IPS-18a (cell line): ENCODE measurements at regions not wholly inside any gene's neighbourhood (a gene's known extent, or its start where the extent isn't known, plus 50 kb on each side); places are given as distances from the start of the nearest gene placed in this dataset.

Experiments used
- H3K27ac ChIP-seq: one replicate; pipeline ENCODE4 v1.5.1; 2013; ENCODE audit warnings: low read length
- H3K27me3 ChIP-seq: one replicate; pipeline ENCODE4 v1.6.1; 2013; ENCODE audit warnings: mild to moderate bottlenecking, low read length; ENCODE audit not compliant: control insufficient read depth, insufficient read depth
- H3K36me3 ChIP-seq: one replicate; pipeline ENCODE4 v1.6.1; 2013; ENCODE audit warnings: low read depth, low read length; ENCODE audit not compliant: control insufficient read depth
- H3K4me1 ChIP-seq: one replicate; pipeline ENCODE4 v1.6.1; 2013; ENCODE audit warnings: low read depth, low read length; ENCODE audit not compliant: control insufficient read depth
- H3K4me3 ChIP-seq: one replicate; pipeline ENCODE4 v1.5.1; 2013; ENCODE audit warnings: low read length
- H3K9ac ChIP-seq: one replicate; pipeline ENCODE4 v1.6.1; 2013; ENCODE audit warnings: mild to moderate bottlenecking, low read length, moderate library complexity
- H3K9me3 ChIP-seq: one replicate; pipeline ENCODE4 v1.6.1; 2013; ENCODE audit warnings: low read depth, low read length; ENCODE audit not compliant: control insufficient read depth

GRCh38 chr7:113801751-113802150 lies 117.1 kb downstream of the PPP1R3A start:
- no peak overlapping the region for H3K4me3 ChIP-seq
- H3K9ac ChIP-seq = no peak overlapping the region

GRCh38 chr7:113800826-113801225 lies 118.0 kb downstream of the PPP1R3A start:
- no peaks in the 10 kb centered on the region for H3K4me1 ChIP-seq
- H3K9me3 ChIP-seq = no peaks in the 10 kb centered on the region
- H3K9ac ChIP-seq = no peak overlapping the region
- no peak overlapping the region for H3K27ac ChIP-seq
- H3K4me3 ChIP-seq = no peak overlapping the region
- no peaks in the 10 kb centered on the region for H3K36me3 ChIP-seq
- no peaks in the 10 kb centered on the region for H3K27me3 ChIP-seq

More at GRCh38 chr7:113801751-113802150, 117.1 kb downstream of the PPP1R3A start:
- no peaks in the 10 kb centered on the region for H3K36me3 ChIP-seq
- no peaks in the 10 kb centered on the region for H3K4me1 ChIP-seq
- H3K9me3 ChIP-seq = no peaks in the 10 kb centered on the region
- H3K27ac ChIP-seq = no peak overlapping the region
- H3K27me3 ChIP-seq = no peaks in the 10 kb centered on the region

GRCh38 chr7:113799896-113800295 lies 118.9 kb downstream of the PPP1R3A start:
- Histone ChIP-seq H3K9ac (no peak overlapping the region), H3K9me3 (no peaks in the 10 kb centered on the region), H3K4me1 (no peaks in the 10 kb centered on the region), H3K36me3 (no peaks in the 10 kb centered on the region), H3K4me3 (no peak overlapping the region), H3K27me3 (no peaks in the 10 kb centered on the region), H3K27ac (no peak overlapping the region)

- no peaks in the 10 kb centered on the region for H3K36me3 ChIP-seq
- H3K9ac ChIP-seq = no peak overlapping the region
- H3K27me3 ChIP-seq = no peaks in the 10 kb centered on the region
- no peak overlapping the region for H3K27ac ChIP-seq
- no peak overlapping the region for H3K4me3 ChIP-seq
- H3K4me1 ChIP-seq = no peaks in the 10 kb centered on the region
- H3K9me3 ChIP-seq = no peaks in the 10 kb centered on the region
These were observed 121.3 kb downstream of the PPP1R3A start for GRCh38 chr7:113797420-113798010.

GRCh38 chr7:113796557-113796956 lies 122.3 kb downstream of the PPP1R3A start:
- no peak overlapping the region for H3K4me3 ChIP-seq
- H3K4me1 ChIP-seq = no peaks in the 10 kb centered on the region
- no peaks in the 10 kb centered on the region for H3K36me3 ChIP-seq
- H3K9me3 ChIP-seq = no peaks in the 10 kb centered on the region
- H3K27me3 ChIP-seq = no peaks in the 10 kb centered on the region
- no peak overlapping the region for H3K9ac ChIP-seq
- no peak overlapping the region for H3K27ac ChIP-seq

GRCh38 chr7:113794573-113794972 lies 124.2 kb downstream of the PPP1R3A start:
- no peaks in the 10 kb centered on the region for H3K4me1 ChIP-seq
- no peak overlapping the region for H3K4me3 ChIP-seq
- no peak overlapping the region for H3K9ac ChIP-seq
- no peaks in the 10 kb centered on the region for H3K27me3 ChIP-seq
- H3K36me3 ChIP-seq = no peaks in the 10 kb centered on the region
- H3K9me3 ChIP-seq = no peaks in the 10 kb centered on the region
- H3K27ac ChIP-seq = no peak overlapping the region

GRCh38 chr7:113793171-113793570 lies 125.6 kb downstream of the PPP1R3A start:
- Histone ChIP-seq H3K4me3 (no peak overlapping the region), H3K27me3 (no peaks in the 10 kb centered on the region), H3K9ac (no peak overlapping the region), H3K27ac (no peak overlapping the region), H3K9me3 (no peaks in the 10 kb centered on the region), H3K36me3 (no peaks in the 10 kb centered on the region), H3K4me1 (no peaks in the 10 kb centered on the region)

- Histone ChIP-seq H3K27ac (no peak overlapping the region), H3K4me3 (no peak overlapping the region), H3K4me1 (no peaks in the 10 kb centered on the region), H3K9me3 (no peaks in the 10 kb centered on the region), H3K36me3 (no peaks in the 10 kb centered on the region), H3K9ac (no peak overlapping the region), H3K27me3 (no peaks in the 10 kb centered on the region)
These were observed 128.8 kb downstream of the PPP1R3A start for GRCh38 chr7:113790025-113790424.

- Histone ChIP-seq H3K9ac (no peak overlapping the region), H3K4me1 (no peaks in the 10 kb centered on the region), H3K9me3 (no peaks in the 10 kb centered on the region), H3K27ac (no peak overlapping the region), H3K4me3 (no peak overlapping the region), H3K27me3 (no peaks in the 10 kb centered on the region), H3K36me3 (no peaks in the 10 kb centered on the region)
These were observed 131.7 kb downstream of the PPP1R3A start for GRCh38 chr7:113787106-113787505.

GRCh38 chr7:113784956-113785355 lies 133.9 kb downstream of the PPP1R3A start:
- no peaks in the 10 kb centered on the region for H3K36me3 ChIP-seq
- no peak overlapping the region for H3K9ac ChIP-seq
- H3K4me1 ChIP-seq = no peaks in the 10 kb centered on the region
- no peaks in the 10 kb centered on the region for H3K9me3 ChIP-seq
- no peaks in the 10 kb centered on the region for H3K27me3 ChIP-seq
- H3K27ac ChIP-seq = no peak overlapping the region
- H3K4me3 ChIP-seq = no peak overlapping the region

GRCh38 chr7:113784316-113784715 lies 134.5 kb downstream of the PPP1R3A start:
- Histone ChIP-seq H3K27ac (no peak overlapping the region), H3K9ac (no peak overlapping the region), H3K36me3 (no peaks in the 10 kb centered on the region), H3K27me3 (no peaks in the 10 kb centered on the region), H3K4me3 (no peak overlapping the region), H3K4me1 (no peaks in the 10 kb centered on the region), H3K9me3 (no peaks in the 10 kb centered on the region)

- no peaks in the 10 kb centered on the region for H3K27me3 ChIP-seq
- no peak overlapping the region for H3K9ac ChIP-seq
- H3K4me3 ChIP-seq = no peak overlapping the region
- no peaks in the 10 kb centered on the region for H3K36me3 ChIP-seq
- no peak overlapping the region for H3K27ac ChIP-seq
- no peaks in the 10 kb centered on the region for H3K9me3 ChIP-seq
- H3K4me1 ChIP-seq = no peaks in the 10 kb centered on the region
These were observed 135.4 kb downstream of the PPP1R3A start for GRCh38 chr7:113783403-113783802.
